ENCODE measurements at regions not wholly inside any gene's neighbourhood (a gene's known extent, or its start where the extent isn't known, plus 50 kb on each side); places are given as distances from the start of the nearest gene placed in this dataset.

DNA sequence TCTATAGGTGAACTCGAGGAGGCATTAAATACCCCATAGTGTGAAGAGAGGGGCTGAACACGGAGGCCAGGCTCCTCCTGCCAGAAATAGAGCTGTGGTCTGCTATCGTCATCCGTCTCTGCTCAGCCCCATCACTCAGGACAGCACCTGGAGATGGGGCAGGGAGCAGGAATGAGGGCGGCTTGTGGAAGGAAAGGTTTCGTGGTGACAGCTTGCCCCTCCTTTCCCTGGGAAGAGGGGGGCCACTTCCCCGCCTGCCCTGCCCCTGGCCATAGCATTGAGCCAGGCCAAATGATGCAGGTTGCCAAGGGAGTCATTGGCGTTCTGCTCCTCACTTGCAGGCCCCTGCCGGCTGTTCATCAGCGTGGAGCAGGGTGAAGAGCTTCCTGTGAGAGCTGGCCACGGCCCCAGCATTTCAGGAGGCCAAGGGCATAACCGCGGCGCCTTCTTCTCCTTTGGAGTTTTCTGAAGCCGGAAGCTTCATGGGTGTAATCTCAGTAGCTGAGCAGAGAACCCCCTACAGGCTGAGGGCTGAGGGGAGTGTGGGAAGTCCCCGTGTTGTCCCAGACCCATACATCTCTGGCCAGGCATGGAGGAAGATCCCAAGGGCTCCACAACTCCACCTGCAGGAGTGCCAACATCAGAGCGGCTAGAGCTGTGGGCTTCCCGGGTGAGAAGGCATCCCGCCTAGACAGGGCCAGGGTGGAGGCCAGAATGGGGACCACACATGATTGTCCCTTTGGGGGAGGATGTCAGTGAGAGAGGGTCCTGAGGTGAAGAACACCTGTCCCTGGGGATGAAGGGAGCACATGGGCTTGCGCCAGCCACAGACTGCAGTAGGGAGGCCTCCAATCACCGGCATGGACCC lies 112.5 kb upstream of the GLI2 start:
- no peaks in the 10 kb centered on the region for H3K36me3 ChIP-seq (replicated peaks)
- in situ Hi-C loops (cut with MboI; ENCODE audit: low sequenced_read_pairs), result no loop called here
- no peak overlapping the region for H3K4me3 ChIP-seq

DNA sequence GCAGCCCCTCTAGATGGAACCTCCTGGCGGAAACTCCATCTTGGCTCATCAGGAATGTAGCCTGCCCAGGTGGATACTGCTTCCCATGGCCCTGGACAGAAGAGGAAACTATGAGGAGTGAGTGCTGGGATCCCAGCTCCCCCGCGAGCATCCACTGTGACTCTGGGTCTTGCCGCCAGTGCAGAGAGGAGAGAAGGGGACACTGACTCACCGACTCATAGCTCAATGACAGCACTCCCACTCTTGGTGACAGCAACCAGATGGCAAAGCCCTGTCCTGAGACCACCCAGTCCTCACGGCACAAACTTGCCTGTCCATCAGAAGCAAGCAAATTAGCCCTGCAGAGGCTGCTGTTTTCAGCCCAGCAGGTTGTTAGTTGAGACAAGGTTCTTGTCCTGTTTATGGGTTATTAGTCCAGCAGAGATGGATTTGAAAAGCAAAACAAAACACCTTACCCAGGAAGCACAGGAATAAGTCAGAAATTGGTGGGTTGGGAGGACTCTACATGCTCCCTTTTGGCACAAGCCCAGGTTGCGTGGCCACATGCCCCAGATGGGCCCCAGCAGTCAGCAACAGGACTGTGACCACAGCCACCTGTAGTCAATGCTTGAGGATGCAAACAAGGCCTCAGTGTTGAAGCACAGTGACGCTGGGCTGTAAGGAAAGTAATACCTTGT lies 111.5 kb upstream of the GLI2 start:
- DNase-seq (ENCODE audit: low spot score in 2 of 2), result no peak
- Histone ChIP-seq H3K4me3 (no peak overlapping the region), H3K27me3 (ENCODE audit: low read depth) (peaks cover 2% of the 10 kb centered on the region; the same call in 1 of the 2 replicates), H3K36me3 (replicated peaks) (no peaks in the 10 kb centered on the region), H3K4me1 (no peaks in the 10 kb centered on the region), H3K9me3 (no peaks in the 10 kb centered on the region)
- in situ Hi-C loops (cut with MboI; ENCODE audit: low sequenced_read_pairs), result no loop called here

More for the DNA sequence above, 112.5 kb upstream of the GLI2 start:
- no peaks in the 10 kb centered on the region for H3K4me1 ChIP-seq
- no peak for DNase-seq (ENCODE audit: low spot score in 2 of 2)
- H3K9me3 ChIP-seq, result no peaks in the 10 kb centered on the region
- H3K27me3 ChIP-seq (ENCODE audit: low read depth), result peaks cover under 1% of the 10 kb centered on the region; the same call in 1 of the 2 replicates

DNA sequence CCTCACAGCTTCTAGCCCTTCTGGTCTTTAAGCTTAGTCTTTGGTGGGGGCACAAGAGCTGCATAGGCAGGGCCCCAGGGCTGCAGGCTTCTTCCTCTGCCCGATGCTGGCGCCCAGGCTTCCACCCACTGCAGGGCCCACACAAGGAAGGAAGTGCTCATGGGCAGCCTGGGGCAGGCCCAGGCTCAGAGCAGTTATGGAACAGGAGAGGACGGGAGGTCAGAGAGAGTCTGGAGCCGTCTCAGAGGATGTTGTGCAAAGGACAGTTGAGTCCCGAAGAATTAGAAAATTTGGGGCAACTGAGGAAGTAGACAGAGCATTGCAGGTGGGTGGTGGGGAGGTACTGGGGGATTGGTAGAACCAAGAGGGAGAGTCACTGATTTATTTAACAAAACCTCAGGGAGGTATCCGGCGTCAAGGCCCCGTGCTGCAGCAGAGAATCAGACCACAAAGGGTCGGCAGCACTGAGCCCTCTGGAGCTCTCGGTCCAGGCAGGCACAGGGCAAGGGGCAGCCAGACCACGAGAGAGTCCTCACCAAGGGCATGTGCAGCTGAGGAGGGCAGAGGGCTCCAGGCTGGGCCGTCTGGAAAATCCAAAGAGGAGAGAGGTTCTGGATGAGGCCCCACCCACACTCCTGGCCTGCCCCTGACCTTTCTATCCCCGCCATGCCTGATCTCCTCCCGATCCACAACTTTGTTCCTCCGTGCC lies 110.8 kb upstream of the GLI2 start:
- H3K4me3 ChIP-seq, result no peak overlapping the region
- in situ Hi-C loops (cut with MboI; ENCODE audit: low sequenced_read_pairs), result no loop called here
- H3K4me1 ChIP-seq, result no peaks in the 10 kb centered on the region
- H3K9me3 ChIP-seq, result no peaks in the 10 kb centered on the region
- no peaks in the 10 kb centered on the region for H3K36me3 ChIP-seq (replicated peaks)
- DNase-seq (ENCODE audit: low spot score in 2 of 2), result no peak
- H3K27me3 ChIP-seq (ENCODE audit: low read depth), result peaks cover 2% of the 10 kb centered on the region; the same call in 1 of the 2 replicates

DNA sequence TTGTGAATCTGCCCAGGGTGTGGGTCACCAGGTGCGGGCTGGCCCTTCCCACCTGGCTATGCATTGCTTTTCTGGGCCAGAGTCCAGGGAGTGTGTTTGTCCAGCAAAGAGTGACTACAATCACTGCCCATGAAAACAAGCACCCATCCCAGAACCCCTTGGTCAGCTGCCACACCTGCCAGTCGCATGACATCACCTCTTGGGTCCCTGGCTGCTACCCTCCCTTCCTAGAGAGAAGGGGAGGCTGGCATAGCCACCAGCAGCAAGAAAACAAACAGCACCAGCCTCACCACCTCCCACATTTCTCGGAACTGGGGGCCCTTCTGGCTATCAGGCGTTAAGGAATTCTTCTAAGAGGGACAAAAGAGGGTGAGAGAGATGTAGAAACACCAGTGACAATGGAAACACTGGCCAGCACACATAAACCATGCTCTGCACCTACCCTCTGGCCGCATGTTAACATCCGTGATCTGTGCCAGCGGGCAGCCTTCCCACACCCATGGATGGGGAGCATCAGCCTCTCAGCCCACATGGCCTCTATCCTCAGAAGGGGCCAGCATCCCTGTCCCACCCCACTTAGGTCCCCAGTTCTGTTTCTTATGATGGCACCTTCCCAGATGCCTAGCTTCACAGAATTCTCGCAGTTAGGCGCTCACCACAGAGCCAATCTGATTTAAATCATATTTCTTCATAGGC lies 109.7 kb upstream of the GLI2 start:
- no peaks in the 10 kb centered on the region for H3K4me1 ChIP-seq
- in situ Hi-C loops (cut with MboI; ENCODE audit: low sequenced_read_pairs), result no loop called here
- no peaks in the 10 kb centered on the region for H3K9me3 ChIP-seq
- H3K4me3 ChIP-seq, result no peak overlapping the region
- H3K36me3 ChIP-seq (replicated peaks), result no peaks in the 10 kb centered on the region
- H3K27me3 ChIP-seq (ENCODE audit: low read depth), result peaks cover 2% of the 10 kb centered on the region; the same call in 1 of the 2 replicates
- no peak for DNase-seq (ENCODE audit: low spot score in 2 of 2)

DNA sequence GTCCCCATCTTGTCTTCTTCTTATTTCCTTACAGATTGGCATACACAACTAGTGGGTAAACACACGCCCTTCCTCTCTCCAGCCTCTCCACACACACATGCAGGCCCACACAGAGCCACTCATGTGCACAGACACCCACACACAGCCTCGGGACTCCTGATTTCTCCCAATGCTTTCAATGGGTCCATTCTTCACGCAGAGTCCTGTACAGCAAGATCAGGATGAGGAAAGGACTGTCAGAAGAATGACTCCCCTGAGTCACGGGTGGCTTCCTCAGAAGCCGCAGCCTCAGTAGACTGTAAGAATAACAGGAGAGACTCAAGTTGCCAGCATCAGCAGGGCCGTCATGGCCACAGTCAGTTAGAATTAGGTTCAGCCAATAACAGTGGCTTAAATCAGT lies 109.1 kb upstream of the GLI2 start:
- Histone ChIP-seq H3K4me3 (no peak overlapping the region), H3K27me3 (ENCODE audit: low read depth) (peaks cover 2% of the 10 kb centered on the region; the same call in 1 of the 2 replicates), H3K9me3 (no peaks in the 10 kb centered on the region), H3K36me3 (replicated peaks) (no peaks in the 10 kb centered on the region), H3K4me1 (no peaks in the 10 kb centered on the region)
- DNase-seq (ENCODE audit: low spot score in 2 of 2), result no peak
- in situ Hi-C loops (cut with MboI; ENCODE audit: low sequenced_read_pairs), result no loop called here

DNA sequence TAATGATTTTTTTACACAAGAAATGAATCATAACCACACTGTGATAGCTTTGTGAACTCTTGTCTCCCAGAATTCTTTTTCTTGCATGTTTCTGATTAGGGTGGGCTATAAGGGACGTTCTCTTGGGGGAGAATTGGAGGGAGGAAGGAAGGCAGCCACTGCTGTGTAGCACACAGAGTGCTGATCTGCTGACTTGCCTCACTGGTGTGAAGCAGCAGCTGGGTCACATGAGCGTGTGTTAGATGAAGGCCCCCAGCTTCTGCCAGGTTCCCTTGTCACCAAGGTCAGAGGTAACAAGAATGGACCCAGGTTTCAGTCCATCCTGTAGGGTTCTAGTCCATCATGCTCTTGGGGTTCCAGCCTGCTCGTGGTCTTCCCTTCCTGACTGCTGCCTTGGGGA lies 107.4 kb upstream of the GLI2 start:
- no peaks in the 10 kb centered on the region for H3K4me1 ChIP-seq
- in situ Hi-C loops (cut with MboI; ENCODE audit: low sequenced_read_pairs), result no loop called here
- H3K27me3 ChIP-seq (ENCODE audit: low read depth), result peaks cover 2% of the 10 kb centered on the region; the same call in 1 of the 2 replicates
- H3K4me3 ChIP-seq, result no peak overlapping the region
- H3K9me3 ChIP-seq, result no peaks in the 10 kb centered on the region
- H3K36me3 ChIP-seq (replicated peaks), result no peaks in the 10 kb centered on the region
- no peak for DNase-seq (ENCODE audit: low spot score in 2 of 2)

DNA sequence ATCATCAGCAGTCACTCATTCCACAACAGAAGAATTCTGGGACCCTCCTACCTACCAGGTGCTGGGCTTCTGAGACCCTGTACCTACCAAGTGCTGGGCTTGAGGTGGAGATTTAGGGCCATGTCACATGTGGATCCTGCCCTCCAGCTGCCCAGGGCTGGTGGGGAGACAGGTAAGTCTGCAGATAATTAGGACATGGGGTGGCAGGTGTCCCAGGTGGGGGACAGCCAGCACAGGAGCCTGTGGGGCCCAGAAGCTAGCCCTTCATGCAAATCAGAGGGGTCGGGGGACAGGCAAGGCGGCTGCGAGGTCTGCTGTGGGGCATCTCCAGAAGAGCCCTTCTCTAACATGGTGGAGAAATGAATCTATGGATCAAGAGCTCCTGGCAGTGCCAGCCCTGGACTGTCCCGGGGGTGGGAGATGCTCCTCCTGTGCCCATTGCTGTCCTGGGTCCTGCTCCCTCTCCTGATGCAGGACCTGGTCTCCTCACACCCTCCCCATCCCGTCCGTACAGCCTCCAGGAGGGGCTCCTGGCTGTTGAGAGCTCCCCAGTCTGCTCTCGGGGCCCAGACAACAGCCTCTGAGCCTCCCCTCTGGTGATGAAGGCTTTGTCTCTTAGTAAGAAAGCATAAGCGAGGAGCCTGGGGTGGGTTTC lies 106.3 kb upstream of the GLI2 start:
- H3K4me3 ChIP-seq, result no peak overlapping the region
- no peaks in the 10 kb centered on the region for H3K4me1 ChIP-seq
- no peaks in the 10 kb centered on the region for H3K36me3 ChIP-seq (replicated peaks)
- peaks cover 3% of the 10 kb centered on the region; the same call in 1 of the 2 replicates for H3K27me3 ChIP-seq (ENCODE audit: low read depth)
- no peaks in the 10 kb centered on the region for H3K9me3 ChIP-seq
- DNase-seq (ENCODE audit: low spot score in 2 of 2), result no peak
- in situ Hi-C loops (cut with MboI; ENCODE audit: low sequenced_read_pairs), result no loop called here

DNA sequence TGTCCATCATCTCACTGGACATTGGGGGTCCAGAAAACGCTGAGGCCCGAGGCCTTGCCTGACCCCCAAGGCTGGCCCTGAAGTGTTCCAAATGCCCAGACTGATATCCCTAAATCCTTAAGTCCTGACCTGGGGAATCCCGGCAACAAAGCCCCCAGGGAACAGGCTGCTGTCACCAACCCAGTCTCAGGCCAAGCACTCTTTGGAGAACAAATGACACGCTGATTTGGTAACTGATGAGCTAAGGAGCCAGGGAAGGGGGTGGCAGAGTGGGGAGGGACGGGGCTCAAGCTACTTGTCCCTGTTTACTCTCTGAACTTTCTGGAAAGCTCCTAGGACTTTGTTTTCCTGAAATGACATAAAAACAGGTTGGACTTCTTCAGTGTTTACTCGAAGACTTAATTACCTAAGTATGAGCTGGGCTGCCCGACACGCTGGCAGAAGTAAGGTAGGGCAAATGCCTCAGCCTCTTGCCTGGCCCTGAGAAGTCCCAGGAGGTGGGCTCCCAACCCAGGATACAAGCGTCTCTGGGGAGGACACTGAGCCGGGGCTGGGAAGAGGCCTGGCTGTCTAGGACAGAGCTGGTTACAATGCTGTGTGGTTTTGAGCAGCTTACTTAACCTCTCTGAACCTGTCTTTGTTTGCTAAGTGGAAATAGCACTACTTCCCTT lies 105.5 kb upstream of the GLI2 start:
- Histone ChIP-seq H3K4me3 (no peak overlapping the region), H3K36me3 (replicated peaks) (no peaks in the 10 kb centered on the region), H3K4me1 (no peaks in the 10 kb centered on the region), H3K27me3 (ENCODE audit: low read depth) (peaks cover 5% of the 10 kb centered on the region; the same call in 1 of the 2 replicates), H3K9me3 (no peaks in the 10 kb centered on the region)
- in situ Hi-C loops (cut with MboI; ENCODE audit: low sequenced_read_pairs), result no loop called here
- DNase-seq (ENCODE audit: low spot score in 2 of 2), result no peak

DNA sequence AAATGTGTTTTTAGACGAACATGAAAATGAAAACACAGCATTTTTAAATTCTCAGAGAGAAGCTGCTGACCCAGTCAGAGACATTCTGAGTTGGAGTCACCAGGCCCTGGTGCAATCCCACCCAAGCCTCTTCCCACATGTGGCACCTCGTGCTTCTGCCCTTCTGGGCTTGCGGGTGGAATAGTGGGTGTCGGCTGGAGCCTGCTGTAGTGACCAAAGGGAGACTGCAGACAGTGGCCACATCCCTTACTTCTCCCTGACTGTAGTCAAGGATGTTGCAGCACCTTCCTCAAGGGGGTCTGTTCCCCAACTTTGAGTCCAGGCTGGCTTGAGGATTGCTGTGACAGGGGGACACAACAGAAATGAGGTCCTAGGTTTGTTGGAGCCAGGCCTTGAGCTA lies 104.4 kb upstream of the GLI2 start:
- no peaks in the 10 kb centered on the region for H3K36me3 ChIP-seq (replicated peaks)
- no peaks in the 10 kb centered on the region for H3K9me3 ChIP-seq
- H3K4me1 ChIP-seq, result no peaks in the 10 kb centered on the region
- no peak overlapping the region for H3K4me3 ChIP-seq
- DNase-seq (ENCODE audit: low spot score in 2 of 2), result no peak
- H3K27me3 ChIP-seq (ENCODE audit: low read depth), result peaks cover 5% of the 10 kb centered on the region; the same call in 1 of the 2 replicates
- in situ Hi-C loops (cut with MboI; ENCODE audit: low sequenced_read_pairs), result no loop called here

DNA sequence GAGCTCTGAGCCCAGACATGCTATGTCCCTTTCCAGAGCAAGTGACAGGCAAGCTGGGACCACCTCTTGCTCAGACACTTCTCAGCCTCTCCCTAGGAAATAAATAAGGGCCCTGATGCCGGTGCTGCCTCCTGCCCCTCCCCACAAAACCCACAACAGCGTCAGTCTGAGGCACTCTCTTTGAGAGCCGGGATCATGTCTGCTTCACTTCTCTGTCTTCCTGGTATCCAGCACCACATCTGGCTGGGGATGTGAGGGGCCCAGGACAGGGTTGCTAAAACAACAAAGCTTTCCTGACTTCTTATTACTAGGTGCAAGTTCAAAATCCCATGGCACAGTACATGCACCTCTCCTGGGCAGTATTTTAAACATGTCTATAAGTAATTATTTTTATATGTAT lies 103.9 kb upstream of the GLI2 start:
- no peak for DNase-seq (ENCODE audit: low spot score in 2 of 2)
- H3K9me3 ChIP-seq, result no peaks in the 10 kb centered on the region
- in situ Hi-C loops (cut with MboI; ENCODE audit: low sequenced_read_pairs), result no loop called here
- H3K4me3 ChIP-seq, result no peak overlapping the region
- peaks cover 5% of the 10 kb centered on the region; the same call in 1 of the 2 replicates for H3K27me3 ChIP-seq (ENCODE audit: low read depth)
- no peaks in the 10 kb centered on the region for H3K4me1 ChIP-seq
- no peaks in the 10 kb centered on the region for H3K36me3 ChIP-seq (replicated peaks)

DNA sequence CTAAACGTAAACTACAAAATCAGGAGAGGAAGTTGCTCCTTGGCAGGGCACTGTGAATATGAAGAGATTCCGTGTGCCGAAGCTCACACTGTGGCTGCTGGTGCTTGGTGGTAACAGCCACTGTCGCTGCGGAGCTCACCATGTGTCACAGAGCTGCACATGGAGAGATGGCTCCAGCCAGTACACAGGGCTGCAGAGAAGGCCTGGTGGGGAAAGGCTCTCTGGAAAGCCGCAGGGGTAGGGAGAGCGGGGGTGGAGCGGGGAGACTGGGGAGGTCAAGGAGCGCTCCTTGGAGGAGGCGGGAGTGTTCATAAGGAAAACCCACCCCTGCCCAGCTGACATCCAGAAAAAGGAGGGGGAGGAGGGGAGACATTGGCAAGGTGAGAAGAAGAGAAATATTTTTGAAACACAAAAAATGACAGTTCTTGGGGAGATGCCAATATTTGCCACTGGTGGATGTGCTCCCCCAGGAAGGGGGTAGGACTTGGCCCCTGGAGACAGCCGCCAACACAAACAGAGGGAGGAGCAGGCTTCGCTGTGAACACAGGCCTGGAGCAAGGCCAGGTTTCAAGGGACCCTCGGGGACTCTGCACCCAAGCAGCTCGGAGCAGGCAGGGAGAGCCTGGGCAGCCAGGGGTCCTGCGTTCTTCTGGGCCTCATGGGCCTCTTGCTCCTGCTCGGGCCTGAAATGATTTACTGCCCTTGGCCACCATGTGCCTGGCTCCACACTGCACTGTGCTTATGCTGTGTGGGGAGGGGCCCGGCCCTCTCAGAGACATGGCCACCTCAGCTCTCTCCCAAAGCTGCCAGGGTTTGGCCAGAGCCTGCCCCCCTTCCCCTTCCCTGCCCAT lies 102.6 kb upstream of the GLI2 start:
- no peak overlapping the region for H3K4me3 ChIP-seq
- no peaks in the 10 kb centered on the region for H3K9me3 ChIP-seq
- H3K27me3 ChIP-seq (ENCODE audit: low read depth), result peaks cover 5% of the 10 kb centered on the region; the same call in 1 of the 2 replicates
- DNase-seq (ENCODE audit: low spot score in 2 of 2), result no peak
- no peaks in the 10 kb centered on the region for H3K4me1 ChIP-seq
- in situ Hi-C loops (cut with MboI; ENCODE audit: low sequenced_read_pairs), result no loop called here
- H3K36me3 ChIP-seq (replicated peaks), result no peaks in the 10 kb centered on the region

DNA sequence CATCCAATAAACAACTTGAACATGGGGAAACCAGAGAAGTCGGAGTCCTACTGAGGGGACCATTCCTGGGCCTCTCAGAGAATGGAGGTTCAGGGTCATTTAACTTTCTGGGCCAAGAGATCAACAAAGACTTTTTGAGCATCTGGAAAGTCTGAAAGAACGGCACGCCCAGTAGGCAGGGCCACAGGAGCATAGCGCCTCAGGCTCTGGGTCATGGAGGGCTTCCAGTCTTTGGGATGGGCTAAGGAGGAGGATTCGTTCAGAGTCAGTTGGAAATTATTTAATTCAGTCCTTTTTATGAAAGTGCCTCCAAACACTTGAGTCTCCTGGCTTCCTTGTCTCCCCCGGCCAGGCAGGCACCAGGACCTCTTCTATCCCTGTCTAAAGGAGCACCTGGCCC lies 101.1 kb upstream of the GLI2 start:
- no peaks in the 10 kb centered on the region for H3K36me3 ChIP-seq (replicated peaks)
- H3K4me3 ChIP-seq, result no peak overlapping the region
- no peaks in the 10 kb centered on the region for H3K4me1 ChIP-seq
- DNase-seq (ENCODE audit: low spot score in 2 of 2), result no peak
- H3K9me3 ChIP-seq, result no peaks in the 10 kb centered on the region
- H3K27me3 ChIP-seq (ENCODE audit: low read depth), result 0 out of 2 replicates have a peak, but pooled peaks cover 3% of the 10 kb centered on the region
- in situ Hi-C loops (cut with MboI; ENCODE audit: low sequenced_read_pairs), result no loop called here
